ENCODE measurements at regions not wholly inside any gene's neighbourhood (a gene's known extent, or its start where the extent isn't known, plus 50 kb on each side); places are given as distances from the start of the nearest gene placed in this dataset.
"Not testable (repeated sequence)": the region's sequence is repeated elsewhere in the genome, so short reads cannot be mapped to it uniquely, and the experiment has no call there.

DNA sequence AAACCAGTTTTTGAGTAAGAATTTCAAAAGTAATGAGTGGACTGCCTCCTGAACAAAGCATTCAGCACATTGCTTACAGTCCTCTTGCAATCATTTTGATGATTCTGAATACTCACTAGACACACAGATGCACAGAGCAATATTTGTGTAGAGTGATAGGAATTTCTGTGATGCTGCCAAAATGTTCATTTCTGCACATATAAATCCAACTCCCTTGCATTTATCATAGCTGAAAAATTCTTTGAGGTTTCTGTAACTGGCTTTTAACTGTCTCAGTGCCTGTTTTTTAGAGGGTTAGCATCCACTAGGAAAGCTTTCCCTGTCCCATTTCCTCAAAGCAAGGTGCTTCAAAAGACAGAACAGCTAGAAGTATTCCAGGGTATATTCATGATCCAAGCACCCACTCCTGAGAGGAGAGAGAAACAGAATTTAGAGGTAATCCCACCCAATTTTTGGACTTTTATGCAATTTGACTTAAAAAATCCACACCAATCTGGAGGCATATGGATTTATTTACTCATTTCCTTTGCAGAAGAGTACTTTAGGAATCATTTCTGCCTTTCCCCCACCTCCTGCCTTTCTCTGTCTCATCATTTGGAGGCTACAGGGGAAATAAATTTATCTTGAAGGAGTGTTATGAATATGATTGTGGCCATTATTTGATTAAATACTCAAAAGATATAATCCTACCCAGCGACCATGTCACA lies 234.5 kb upstream of the SLIT2 start:
- H3K36me3 ChIP-seq (ENCODE audit: control insufficient read depth, insufficient read depth, low read length), result no peaks in the 10 kb centered on the region
- TF ChIP-seq, protein P1, sequence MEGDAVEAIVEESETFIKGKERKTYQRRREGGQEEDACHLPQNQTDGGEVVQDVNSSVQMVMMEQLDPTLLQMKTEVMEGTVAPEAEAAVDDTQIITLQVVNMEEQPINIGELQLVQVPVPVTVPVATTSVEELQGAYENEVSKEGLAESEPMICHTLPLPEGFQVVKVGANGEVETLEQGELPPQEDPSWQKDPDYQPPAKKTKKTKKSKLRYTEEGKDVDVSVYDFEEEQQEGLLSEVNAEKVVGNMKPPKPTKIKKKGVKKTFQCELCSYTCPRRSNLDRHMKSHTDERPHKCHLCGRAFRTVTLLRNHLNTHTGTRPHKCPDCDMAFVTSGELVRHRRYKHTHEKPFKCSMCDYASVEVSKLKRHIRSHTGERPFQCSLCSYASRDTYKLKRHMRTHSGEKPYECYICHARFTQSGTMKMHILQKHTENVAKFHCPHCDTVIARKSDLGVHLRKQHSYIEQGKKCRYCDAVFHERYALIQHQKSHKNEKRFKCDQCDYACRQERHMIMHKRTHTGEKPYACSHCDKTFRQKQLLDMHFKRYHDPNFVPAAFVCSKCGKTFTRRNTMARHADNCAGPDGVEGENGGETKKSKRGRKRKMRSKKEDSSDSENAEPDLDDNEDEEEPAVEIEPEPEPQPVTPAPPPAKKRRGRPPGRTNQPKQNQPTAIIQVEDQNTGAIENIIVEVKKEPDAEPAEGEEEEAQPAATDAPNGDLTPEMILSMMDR (IDR thresholded peaks at IDR 0.05; ENCODE audit: insufficient read depth, low read length, poor library complexity, severe bottlenecking), result no peak
- H3K4me3 ChIP-seq (ENCODE audit: low read depth, low read length), result no peak overlapping the region
- no peak for DNase-seq (ENCODE audit: low read depth)
- H3K27me3 ChIP-seq (ENCODE audit: control insufficient read depth, insufficient read depth, low read length), result no peaks in the 10 kb centered on the region

DNA sequence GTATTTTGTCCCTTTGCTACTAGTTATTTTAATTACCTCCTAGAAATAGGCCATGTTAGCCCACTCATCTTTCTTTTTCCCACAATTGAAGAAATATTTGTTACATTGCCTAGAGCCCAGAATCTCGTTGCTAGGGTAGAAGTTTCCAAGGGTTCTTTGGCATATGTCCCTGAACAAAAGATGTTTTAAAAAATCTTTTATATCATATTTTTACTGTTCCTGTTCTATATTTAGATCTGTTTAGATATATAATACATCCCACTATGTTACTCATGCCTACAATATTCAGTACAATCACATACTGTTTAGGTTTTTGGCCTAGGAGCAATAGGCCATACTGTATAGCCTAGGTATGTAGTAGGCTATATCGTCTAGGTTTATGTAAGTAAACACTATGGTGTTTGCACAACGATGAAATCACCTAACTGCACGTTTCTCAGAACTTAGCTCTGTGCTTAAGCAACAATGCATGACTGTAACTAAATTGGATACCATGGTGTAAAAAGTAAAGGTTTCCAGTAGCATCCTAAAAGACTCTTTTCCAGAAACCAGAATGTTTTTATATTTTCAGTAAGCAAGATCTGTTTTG lies 236.0 kb upstream of the SLIT2 start:
- H3K36me3 ChIP-seq (ENCODE audit: control insufficient read depth, insufficient read depth, low read length), result no peaks in the 10 kb centered on the region
- no peak for DNase-seq (ENCODE audit: low read depth)

DNA sequence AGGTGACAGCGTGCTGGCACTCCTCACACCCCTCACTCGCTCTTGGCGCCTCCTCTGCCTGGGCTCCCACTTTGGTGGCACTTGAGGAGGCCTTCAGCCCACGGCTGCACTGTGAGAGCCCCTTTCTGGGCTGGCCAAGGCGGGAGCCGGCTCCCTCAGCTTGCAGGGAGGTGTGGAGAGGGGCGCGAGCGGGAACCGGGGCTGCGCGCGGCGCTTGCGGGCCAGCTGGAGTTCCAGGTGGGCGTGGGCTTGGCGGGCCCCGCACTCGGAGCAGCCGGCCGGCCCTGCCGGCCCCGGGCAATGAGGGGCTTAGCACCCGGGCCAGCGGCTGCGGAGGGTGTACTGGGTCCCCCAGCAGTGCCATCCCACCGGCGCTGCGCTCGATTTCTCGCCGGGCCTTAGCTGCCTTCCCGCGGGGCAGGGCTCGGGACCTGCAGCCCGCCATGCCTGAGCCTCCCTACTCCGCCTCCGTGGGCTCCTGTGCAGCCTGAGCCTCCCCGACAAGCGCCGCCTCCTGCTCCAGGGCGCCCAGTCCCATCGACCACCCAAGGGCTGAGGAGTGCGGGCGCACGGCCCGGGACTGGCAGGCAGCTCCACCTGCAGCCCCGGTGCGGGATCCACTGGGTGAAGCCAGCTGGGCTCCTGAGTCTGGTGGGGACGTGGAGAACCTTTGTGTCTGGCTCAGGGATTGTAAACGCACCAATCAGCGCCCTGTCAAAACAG lies 247.7 kb upstream of the SLIT2 start:
- H3K27me3 ChIP-seq (ENCODE audit: control insufficient read depth, insufficient read depth, low read length); H3K36me3 ChIP-seq (ENCODE audit: control insufficient read depth, insufficient read depth, low read length); DNase-seq (ENCODE audit: low read depth); H3K4me3 ChIP-seq (ENCODE audit: low read depth, low read length): not testable (repeated sequence)

More for the DNA sequence above, 236.0 kb upstream of the SLIT2 start:
- H3K4me3 ChIP-seq (ENCODE audit: low read depth, low read length), result no peak overlapping the region
- TF ChIP-seq, protein P1 (IDR thresholded peaks at IDR 0.05; ENCODE audit: insufficient read depth, low read length, poor library complexity, severe bottlenecking), result no peak
- H3K27me3 ChIP-seq (ENCODE audit: control insufficient read depth, insufficient read depth, low read length), result no peaks in the 10 kb centered on the region

DNA sequence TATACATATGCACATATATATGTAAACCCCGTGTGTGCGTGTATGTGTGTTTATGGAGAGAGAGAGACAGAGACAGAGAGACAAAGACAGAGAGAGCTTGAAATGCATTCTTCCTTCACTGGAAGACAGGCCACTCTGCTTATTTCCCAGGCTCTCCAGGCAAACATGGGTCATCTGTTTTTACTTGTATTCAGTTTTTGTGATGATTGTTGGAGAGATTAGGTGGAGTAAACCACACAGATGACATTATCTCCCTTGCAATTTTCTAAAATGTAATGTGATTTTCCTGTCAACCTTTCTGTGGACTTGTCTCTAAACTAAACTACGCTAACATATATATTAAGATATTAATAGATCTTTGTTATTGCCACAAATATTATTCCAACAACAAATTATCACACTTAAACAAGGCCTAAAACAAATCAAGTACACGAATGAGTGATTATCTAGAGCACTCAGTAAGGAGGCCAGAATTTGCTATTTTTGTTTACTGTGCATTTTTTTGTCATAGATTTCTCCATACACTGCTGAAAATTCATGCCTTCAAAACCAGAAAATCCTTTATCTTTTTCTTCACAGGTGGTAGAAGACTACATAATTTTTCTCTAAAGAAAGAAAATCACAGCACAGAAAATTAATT lies 251.8 kb upstream of the SLIT2 start:
- TF ChIP-seq, protein P1 (IDR thresholded peaks at IDR 0.05; ENCODE audit: insufficient read depth, low read length, poor library complexity, severe bottlenecking), result no peak
- Histone ChIP-seq H3K27me3 (ENCODE audit: control insufficient read depth, insufficient read depth, low read length) (no peaks in the 10 kb centered on the region), H3K36me3 (ENCODE audit: control insufficient read depth, insufficient read depth, low read length) (no peaks in the 10 kb centered on the region), H3K4me3 (ENCODE audit: low read depth, low read length) (no peak overlapping the region)
- no peak for DNase-seq (ENCODE audit: low read depth)

DNA sequence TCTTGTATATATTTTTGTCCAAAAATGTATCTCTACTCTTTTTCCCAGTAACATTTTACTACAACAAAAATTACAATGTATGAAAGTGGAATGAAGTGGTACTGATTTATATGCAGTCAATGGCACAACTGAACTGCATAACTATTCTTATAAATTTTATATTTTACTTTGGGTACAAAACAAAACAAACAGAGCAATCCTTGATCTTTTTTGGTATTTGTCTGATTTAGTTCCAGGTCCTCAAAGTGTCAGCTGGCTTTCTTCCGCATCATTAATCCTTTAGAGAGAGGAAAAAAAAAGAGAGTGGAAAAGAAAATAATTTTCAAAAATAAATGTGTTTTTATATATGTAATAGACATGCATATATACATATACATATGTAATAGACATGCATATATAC lies 252.4 kb upstream of the SLIT2 start:
- no peak for DNase-seq (ENCODE audit: low read depth)
- TF ChIP-seq, protein P1 (IDR thresholded peaks at IDR 0.05; ENCODE audit: insufficient read depth, low read length, poor library complexity, severe bottlenecking), result no peak
- Histone ChIP-seq H3K4me3 (ENCODE audit: low read depth, low read length) (no peak overlapping the region), H3K36me3 (ENCODE audit: control insufficient read depth, insufficient read depth, low read length) (no peaks in the 10 kb centered on the region), H3K27me3 (ENCODE audit: control insufficient read depth, insufficient read depth, low read length) (no peaks in the 10 kb centered on the region)

DNA sequence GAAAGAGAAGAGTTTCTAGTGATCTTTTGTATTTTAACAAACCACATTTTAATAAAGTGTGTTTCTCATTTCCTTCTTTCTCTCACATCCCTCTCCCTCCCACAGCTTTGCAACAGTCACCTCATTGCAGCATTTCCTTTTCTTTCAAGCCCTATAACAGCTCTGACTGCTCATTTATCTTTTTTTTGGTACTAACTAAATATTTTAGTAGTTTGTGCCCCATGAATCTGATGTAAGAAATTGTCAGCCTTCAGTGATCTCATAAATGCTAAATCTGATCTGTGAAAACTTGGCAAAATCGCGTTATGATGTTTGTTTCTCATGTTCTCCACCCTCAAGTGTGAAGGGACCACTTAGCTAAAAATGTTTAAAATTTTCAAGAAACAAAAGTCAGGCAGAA lies 258.5 kb upstream of the SLIT2 start:
- no peak overlapping the region for H3K4me3 ChIP-seq (ENCODE audit: low read depth, low read length)
- TF ChIP-seq, protein P1 (IDR thresholded peaks at IDR 0.05; ENCODE audit: insufficient read depth, low read length, poor library complexity, severe bottlenecking), result no peak

More for the DNA sequence above, 258.5 kb upstream of the SLIT2 start:
- H3K36me3 ChIP-seq (ENCODE audit: control insufficient read depth, insufficient read depth, low read length), result no peaks in the 10 kb centered on the region
- H3K27me3 ChIP-seq (ENCODE audit: control insufficient read depth, insufficient read depth, low read length), result no peaks in the 10 kb centered on the region
- DNase-seq (ENCODE audit: low read depth), result no peak
